ENCODE measurements at regions not wholly inside any gene's neighbourhood (a gene's known extent, or its start where the extent isn't known, plus 50 kb on each side); places are given as distances from the start of the nearest gene placed in this dataset.

DNA sequence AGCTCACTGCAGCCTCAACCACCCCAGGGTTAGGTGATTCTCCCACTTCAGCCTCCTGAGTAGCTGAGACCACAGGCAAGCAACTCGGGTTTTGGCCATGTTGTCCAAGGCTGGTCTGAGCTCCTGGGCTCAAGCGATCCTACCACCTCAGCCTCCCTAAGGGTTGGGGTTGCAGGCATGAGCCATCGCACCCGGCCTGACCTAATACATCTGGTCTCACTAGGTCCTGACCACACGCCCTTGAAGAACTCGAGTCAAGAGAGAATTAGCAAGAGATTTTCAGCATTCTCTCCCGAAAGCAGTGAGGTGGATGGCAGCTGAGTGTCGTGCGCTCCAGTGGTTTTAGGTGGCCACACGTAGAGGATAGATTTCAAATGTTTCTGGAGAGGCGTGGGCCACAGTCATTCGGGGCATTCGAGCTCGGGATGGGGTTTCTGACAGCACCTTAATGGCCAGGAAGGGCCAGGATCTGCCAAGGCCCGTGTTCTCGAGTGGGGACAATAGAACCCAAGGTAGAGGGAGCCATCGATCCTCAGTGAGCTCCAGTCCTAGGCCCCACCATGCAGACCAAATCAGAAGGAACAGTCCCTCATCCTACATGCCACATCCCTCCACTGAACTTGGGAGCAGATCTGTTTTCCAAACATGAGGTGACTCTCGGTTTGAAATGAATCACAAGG, 193.1 kb downstream of the ALG10 start:
- no peaks in the 10 kb centered on the region for H3K23me2 ChIP-seq (ENCODE audit: insufficient read length, low read depth, low read length, poor library complexity, severe bottlenecking)
- no peak overlapping the region for H3K23ac ChIP-seq (ENCODE audit: insufficient read length, low read depth, low read length)
- H3K9me3 ChIP-seq (ENCODE audit: control insufficient read depth, low read depth, low read length): peaks cover 16% of the 10 kb centered on the region
- no peak overlapping the region for H3T11ph ChIP-seq (ENCODE audit: low read length)
- H3K4me3 Mint-ChIP-seq: no peak overlapping the region
- peaks cover 2% of the 10 kb centered on the region for H3K27me3 Mint-ChIP-seq (ENCODE audit: low read depth)
- no peak overlapping the region for H3K14ac ChIP-seq (ENCODE audit: insufficient read depth, low read length)
- H3K9me3 Mint-ChIP-seq: peaks cover 84 to 91% of the 10 kb centered on the region in 2 experiments
- H2AFZ ChIP-seq (ENCODE audit: low read length): no peak overlapping the region
- H3K27ac Mint-ChIP-seq: no peak overlapping the region
- no peaks in the 10 kb centered on the region for H3K4me1 ChIP-seq (ENCODE audit: insufficient read depth, low read length)
- peaks cover 14 to 24% (median 20%) of the 10 kb centered on the region in 3 experiments for H3K36me3 Mint-ChIP-seq (ENCODE audit: insufficient read depth in 1 of 3, low read depth in 3 of 3)
- no peak for TF ChIP-seq CTCF (conservative IDR thresholded peaks at IDR 0.05)
- no CpG with 5 or more reads among the region's 18 CpGs for WGBS (ENCODE audit: extremely low coverage, insufficient read length, low lambda C conversion rate)
- H3K27me3 ChIP-seq (ENCODE audit: insufficient read depth, low read length): no peaks in the 10 kb centered on the region
- no peak overlapping the region for H2BK120ac ChIP-seq (ENCODE audit: low read depth, low read length, poor library complexity, severe bottlenecking)
- H3K56ac ChIP-seq (ENCODE audit: insufficient read length, low read depth, low read length): no peak overlapping the region
- H2BK12ac ChIP-seq (ENCODE audit: insufficient read length, low read depth, low read length): no peak overlapping the region
- H2BK20ac ChIP-seq (ENCODE audit: low read depth, low read length, poor library complexity, severe bottlenecking): no peak overlapping the region
- no peak overlapping the region for H3K4me2 ChIP-seq (ENCODE audit: insufficient read depth, insufficient read length, low read length)
- H4K20me1 ChIP-seq (ENCODE audit: control insufficient read depth, insufficient read depth, insufficient read length): no peaks in the 10 kb centered on the region
- no peaks in the 10 kb centered on the region for H3K79me2 ChIP-seq (ENCODE audit: insufficient read depth, low read length)
- no peaks in the 10 kb centered on the region for H3K79me1 ChIP-seq (ENCODE audit: insufficient read depth, low read depth, low read length, poor library complexity, severe bottlenecking)
- H2BK15ac ChIP-seq (ENCODE audit: low read depth, low read length): no peak overlapping the region
- no peak overlapping the region for H4K5ac ChIP-seq (ENCODE audit: insufficient read length, low read depth, low read length)
- no peak overlapping the region for H2AK5ac ChIP-seq (ENCODE audit: insufficient read length, low read length)
- no peak overlapping the region for H4K91ac ChIP-seq (ENCODE audit: insufficient read length, low read depth, low read length)
- no peak for DNase-seq
- no peak overlapping the region for H3K18ac ChIP-seq (ENCODE audit: insufficient read length, low read depth, low read length)
- no peak overlapping the region for H3K27ac ChIP-seq (ENCODE audit: insufficient read length, low read depth, low read length)
- H3K4me1 Mint-ChIP-seq: no peaks in the 10 kb centered on the region
- no peak overlapping the region for H3K4ac ChIP-seq (ENCODE audit: low read depth, low read length)
- H4K8ac ChIP-seq (replicated peaks; ENCODE audit: insufficient read length, low read depth, low read length): no peak overlapping the region
- H2BK5ac ChIP-seq (ENCODE audit: insufficient read length, low read length): no peak overlapping the region
- H3K9ac ChIP-seq (ENCODE audit: extremely low read depth, insufficient read length, low read length): no peak overlapping the region

All from H9 (cell line).